ENCODE measurements at regions not wholly inside any gene's neighbourhood (a gene's known extent, or its start where the extent isn't known, plus 50 kb on each side); places are given as distances from the start of the nearest gene placed in this dataset.

- H3K4me1 ChIP-seq (ENCODE audit: insufficient read depth, low read length) = no peaks in the 10 kb centered on the region
- H3K4me3 ChIP-seq (ENCODE audit: low read depth in 1 of 2, low read length in 2 of 2) = no peak overlapping the region
- no peak overlapping the region for H3K9ac ChIP-seq (ENCODE audit: low read length)
- H3K27me3 ChIP-seq (ENCODE audit: control insufficient read depth in 1 of 2, insufficient read depth in 2 of 2, low read length in 2 of 2) = no peaks in the 10 kb centered on the region
- no peaks in the 10 kb centered on the region for H3K36me3 ChIP-seq (ENCODE audit: insufficient read depth, low read length)
- no peak overlapping the region for H3K27ac ChIP-seq (ENCODE audit: low read depth, low read length)
- no peaks in the 10 kb centered on the region for H3K9me3 ChIP-seq (ENCODE audit: low read length)
Measured at GRCh38 chr13:50303963-50304721, 288.9 kb downstream of the KCNRG start.

DNA sequence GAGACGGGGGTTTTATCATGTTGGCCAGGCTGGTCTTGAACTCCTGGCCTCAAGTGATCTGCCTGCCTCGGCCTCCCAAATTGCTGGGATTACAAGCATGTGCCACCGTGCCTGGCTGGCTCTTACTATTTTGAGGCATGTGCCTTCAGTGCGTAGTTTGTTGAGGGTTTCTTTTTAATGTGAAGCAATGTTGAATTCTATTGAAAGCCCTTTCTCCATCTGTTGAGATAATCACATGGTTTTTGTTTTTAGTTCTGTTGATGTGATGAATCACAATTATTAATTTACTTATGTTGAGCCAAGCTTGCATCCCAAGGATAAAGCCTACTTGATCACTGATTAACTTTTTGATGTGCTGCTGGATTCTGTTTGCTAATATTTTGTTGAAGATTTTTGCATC lies 290.9 kb downstream of the KCNRG start:
- H3K9me3 ChIP-seq (ENCODE audit: low read length) = no peaks in the 10 kb centered on the region
- no peak overlapping the region for H3K9ac ChIP-seq (ENCODE audit: low read length)
- H3K36me3 ChIP-seq (ENCODE audit: insufficient read depth, low read length) = no peaks in the 10 kb centered on the region
- H3K27me3 ChIP-seq (ENCODE audit: control insufficient read depth in 1 of 2, insufficient read depth in 2 of 2, low read length in 2 of 2) = no peaks in the 10 kb centered on the region
- no peaks in the 10 kb centered on the region for H3K4me1 ChIP-seq (ENCODE audit: insufficient read depth, low read length)
- no peak overlapping the region for H3K4me3 ChIP-seq (ENCODE audit: low read depth in 1 of 2, low read length in 2 of 2)
- no peak overlapping the region for H3K27ac ChIP-seq (ENCODE audit: low read depth, low read length)

- H3K9ac ChIP-seq (ENCODE audit: low read length) = no peak overlapping the region
- no peak overlapping the region for H3K4me3 ChIP-seq (ENCODE audit: low read depth in 1 of 2, low read length in 2 of 2)
- no peaks in the 10 kb centered on the region for H3K4me1 ChIP-seq (ENCODE audit: insufficient read depth, low read length)
- no peak overlapping the region for H3K27ac ChIP-seq (ENCODE audit: low read depth, low read length)
- no peaks in the 10 kb centered on the region for H3K9me3 ChIP-seq (ENCODE audit: low read length)
- H3K27me3 ChIP-seq (ENCODE audit: control insufficient read depth in 1 of 2, insufficient read depth in 2 of 2, low read length in 2 of 2) = no peaks in the 10 kb centered on the region
- H3K36me3 ChIP-seq (ENCODE audit: insufficient read depth, low read length) = no peaks in the 10 kb centered on the region
Measured at GRCh38 chr13:50309318-50309717, 294.1 kb downstream of the KCNRG start.

DNA sequence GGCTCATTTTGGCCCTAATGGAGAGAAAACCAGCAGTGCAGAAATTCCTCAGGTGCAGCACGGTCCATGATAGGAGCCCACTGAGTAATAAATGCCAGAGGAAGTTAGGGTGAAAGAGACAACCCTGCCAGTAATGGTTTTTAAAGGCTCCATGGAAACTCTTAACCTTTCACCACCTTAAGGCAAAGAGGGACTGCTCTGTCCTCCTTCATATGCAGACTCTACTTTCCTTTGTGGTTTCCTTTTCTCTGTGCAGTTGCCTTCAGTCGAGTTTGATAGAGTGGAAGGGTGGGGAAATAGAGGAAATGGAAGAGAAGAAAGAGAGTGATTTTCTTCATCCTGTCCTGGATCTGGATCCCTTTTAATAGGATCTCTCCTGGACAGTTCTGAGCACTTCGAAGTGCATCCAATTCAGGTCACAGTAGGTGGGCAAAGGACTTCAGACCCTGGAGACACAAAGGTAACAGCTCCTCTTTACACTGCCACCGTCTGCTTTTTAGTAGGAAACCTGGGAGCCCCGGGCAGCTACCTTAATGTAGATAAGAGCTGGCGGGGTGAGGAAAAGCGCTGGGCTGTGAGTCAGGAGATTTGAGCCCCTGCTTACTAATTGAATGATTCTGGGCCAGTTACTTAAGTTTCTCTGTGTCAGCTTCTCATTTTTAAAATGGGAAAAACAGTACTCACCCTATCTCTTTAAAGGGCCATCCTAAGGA lies 294.8 kb downstream of the KCNRG start:
- Histone ChIP-seq H3K9me3 (ENCODE audit: low read length) (no peaks in the 10 kb centered on the region), H3K27ac (ENCODE audit: low read depth, low read length) (no peak overlapping the region), H3K9ac (ENCODE audit: low read length) (no peak overlapping the region), H3K36me3 (ENCODE audit: insufficient read depth, low read length) (no peaks in the 10 kb centered on the region), H3K4me3 (ENCODE audit: low read depth in 1 of 2, low read length in 2 of 2) (no peak overlapping the region), H3K27me3 (ENCODE audit: control insufficient read depth in 1 of 2, insufficient read depth in 2 of 2, low read length in 2 of 2) (no peaks in the 10 kb centered on the region), H3K4me1 (ENCODE audit: insufficient read depth, low read length) (no peaks in the 10 kb centered on the region)

- Histone ChIP-seq H3K36me3 (ENCODE audit: insufficient read depth, low read length) (no peaks in the 10 kb centered on the region), H3K27ac (ENCODE audit: low read depth, low read length) (no peak overlapping the region), H3K4me1 (ENCODE audit: insufficient read depth, low read length) (no peaks in the 10 kb centered on the region), H3K4me3 (ENCODE audit: low read depth in 1 of 2, low read length in 2 of 2) (no peak overlapping the region), H3K9me3 (ENCODE audit: low read length) (no peaks in the 10 kb centered on the region), H3K9ac (ENCODE audit: low read length) (no peak overlapping the region), H3K27me3 (ENCODE audit: control insufficient read depth in 1 of 2, insufficient read depth in 2 of 2, low read length in 2 of 2) (no peaks in the 10 kb centered on the region)
Measured at GRCh38 chr13:50310734-50311133, 295.5 kb downstream of the KCNRG start.

GRCh38 chr13:50318887-50319286 lies 303.6 kb downstream of the KCNRG start:
- no peak overlapping the region for H3K27ac ChIP-seq (ENCODE audit: low read depth, low read length)
- H3K9me3 ChIP-seq (ENCODE audit: low read length) = no peaks in the 10 kb centered on the region
- H3K36me3 ChIP-seq (ENCODE audit: insufficient read depth, low read length) = no peaks in the 10 kb centered on the region
- no peak overlapping the region for H3K9ac ChIP-seq (ENCODE audit: low read length)
- no peaks in the 10 kb centered on the region for H3K4me1 ChIP-seq (ENCODE audit: insufficient read depth, low read length)
- no peak overlapping the region for H3K4me3 ChIP-seq (ENCODE audit: low read depth in 1 of 2, low read length in 2 of 2)
- H3K27me3 ChIP-seq (ENCODE audit: control insufficient read depth in 1 of 2, insufficient read depth in 2 of 2, low read length in 2 of 2) = no peaks in the 10 kb centered on the region

- Histone ChIP-seq H3K36me3 (ENCODE audit: insufficient read depth, low read length) (no peaks in the 10 kb centered on the region), H3K4me1 (ENCODE audit: insufficient read depth, low read length) (no peaks in the 10 kb centered on the region), H3K9ac (ENCODE audit: low read length) (no peak overlapping the region), H3K4me3 (ENCODE audit: low read depth in 1 of 2, low read length in 2 of 2) (no peak overlapping the region), H3K9me3 (ENCODE audit: low read length) (no peaks in the 10 kb centered on the region), H3K27me3 (ENCODE audit: control insufficient read depth in 1 of 2, insufficient read depth in 2 of 2, low read length in 2 of 2) (no peaks in the 10 kb centered on the region), H3K27ac (ENCODE audit: low read depth, low read length) (no peak overlapping the region)
Measured at GRCh38 chr13:50319635-50320255, 304.5 kb downstream of the KCNRG start.

- Histone ChIP-seq H3K4me1 (ENCODE audit: insufficient read depth, low read length) (no peaks in the 10 kb centered on the region), H3K9me3 (ENCODE audit: low read length) (no peaks in the 10 kb centered on the region), H3K4me3 (ENCODE audit: low read depth in 1 of 2, low read length in 2 of 2) (no peak overlapping the region), H3K9ac (ENCODE audit: low read length) (no peak overlapping the region), H3K27ac (ENCODE audit: low read depth, low read length) (no peak overlapping the region), H3K36me3 (ENCODE audit: insufficient read depth, low read length) (no peaks in the 10 kb centered on the region), H3K27me3 (ENCODE audit: control insufficient read depth in 1 of 2, insufficient read depth in 2 of 2, low read length in 2 of 2) (no peaks in the 10 kb centered on the region)
Measured at GRCh38 chr13:50320271-50320862, 305.1 kb downstream of the KCNRG start.

DNA sequence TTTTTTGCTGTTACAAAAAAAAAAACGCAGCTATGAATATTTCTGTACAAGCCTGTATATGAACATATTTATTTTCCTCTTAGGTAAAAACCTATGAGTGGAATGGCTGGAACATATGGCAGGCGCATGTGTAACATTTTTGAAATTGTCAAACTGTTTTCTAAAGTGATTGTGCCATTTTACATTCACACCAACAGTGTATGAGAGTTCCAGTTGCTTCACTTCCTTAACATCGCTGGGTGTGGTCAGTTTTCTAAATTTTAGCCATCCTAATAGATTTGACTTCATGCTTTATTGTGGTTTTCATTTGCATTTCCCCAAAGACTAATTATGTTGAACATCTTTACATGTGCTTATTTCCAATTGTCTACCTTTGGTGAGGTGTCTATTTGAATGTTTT lies 306.8 kb downstream of the KCNRG start:
- no peaks in the 10 kb centered on the region for H3K27me3 ChIP-seq (ENCODE audit: control insufficient read depth in 1 of 2, insufficient read depth in 2 of 2, low read length in 2 of 2)
- H3K27ac ChIP-seq (ENCODE audit: low read depth, low read length) = no peak overlapping the region
- H3K36me3 ChIP-seq (ENCODE audit: insufficient read depth, low read length) = no peaks in the 10 kb centered on the region
- peaks cover 6% of the 10 kb centered on the region for H3K4me1 ChIP-seq (ENCODE audit: insufficient read depth, low read length)
- no peak overlapping the region for H3K4me3 ChIP-seq (ENCODE audit: low read depth in 1 of 2, low read length in 2 of 2)
- no peaks in the 10 kb centered on the region for H3K9me3 ChIP-seq (ENCODE audit: low read length)
- H3K9ac ChIP-seq (ENCODE audit: low read length) = no peak overlapping the region

DNA sequence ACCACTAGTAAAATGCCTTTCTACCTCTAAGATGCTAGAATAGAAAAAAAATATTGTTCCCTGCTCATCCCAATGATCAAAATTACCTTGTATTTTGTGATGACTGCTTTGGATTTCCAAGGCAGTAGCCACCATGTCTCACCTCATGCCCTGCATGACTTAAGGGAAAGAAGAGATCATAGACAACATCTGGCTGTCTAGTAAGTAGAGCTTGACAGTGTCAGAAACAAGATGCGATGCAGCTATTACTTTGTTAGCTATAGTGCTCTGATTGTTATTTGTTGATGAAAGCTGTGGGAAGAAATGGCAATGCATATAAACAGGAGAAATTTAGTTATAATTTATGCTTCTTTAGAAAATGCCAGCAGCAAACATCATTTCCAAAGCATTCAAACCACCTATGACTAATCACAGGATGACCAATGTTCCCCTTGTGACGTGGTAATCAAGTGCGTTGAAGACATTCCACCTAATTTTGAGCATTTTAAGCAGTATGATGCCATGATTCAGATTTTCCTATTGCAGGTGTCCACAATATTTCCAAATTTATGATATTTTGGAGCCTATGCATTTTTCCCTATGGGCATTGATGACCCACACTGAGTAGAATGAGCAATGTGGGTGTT lies 308.3 kb downstream of the KCNRG start:
- H3K36me3 ChIP-seq (ENCODE audit: insufficient read depth, low read length) = no peaks in the 10 kb centered on the region
- no peak overlapping the region for H3K9ac ChIP-seq (ENCODE audit: low read length)
- no peak overlapping the region for H3K4me3 ChIP-seq (ENCODE audit: low read depth in 1 of 2, low read length in 2 of 2)
- no peaks in the 10 kb centered on the region for H3K9me3 ChIP-seq (ENCODE audit: low read length)
- no peaks in the 10 kb centered on the region for H3K27me3 ChIP-seq (ENCODE audit: control insufficient read depth in 1 of 2, insufficient read depth in 2 of 2, low read length in 2 of 2)
- peaks cover 8% of the 10 kb centered on the region for H3K4me1 ChIP-seq (ENCODE audit: insufficient read depth, low read length)
- no peak overlapping the region for H3K27ac ChIP-seq (ENCODE audit: low read depth, low read length)

- Histone ChIP-seq H3K4me3 (ENCODE audit: low read depth in 1 of 2, low read length in 2 of 2) (no peak overlapping the region), H3K4me1 (ENCODE audit: insufficient read depth, low read length) (peaks cover 8% of the 10 kb centered on the region), H3K27me3 (ENCODE audit: control insufficient read depth in 1 of 2, insufficient read depth in 2 of 2, low read length in 2 of 2) (no peaks in the 10 kb centered on the region), H3K9ac (ENCODE audit: low read length) (no peak overlapping the region), H3K9me3 (ENCODE audit: low read length) (no peaks in the 10 kb centered on the region), H3K27ac (ENCODE audit: low read depth, low read length) (no peak overlapping the region), H3K36me3 (ENCODE audit: insufficient read depth, low read length) (no peaks in the 10 kb centered on the region)
Measured at GRCh38 chr13:50326271-50326670, 311.0 kb downstream of the KCNRG start.

All from muscle layer of colon (tissue), 2 donors.